GM12878 (cell line): ENCODE measurements at regions not wholly inside any gene's neighbourhood (a gene's known extent, or its start where the extent isn't known, plus 50 kb on each side); places are given as distances from the start of the nearest gene placed in this dataset.

Source experiments
- ATAC-seq: fragments of 200-7000 bp; cut with Tn5 transposase; 3 replicates; pipeline ENCODE4 v1.9.1; 2020; ENCODE audit warnings: mild to moderate bottlenecking, moderate library complexity
- BruUV-seq: library from RNA; stranded (reverse); fragments of 400-500 nt; replicated peaks from 2 replicates; lab custom pipeline; 2021; lab: Mats Ljungman, UMichigan
- CTCF ChIA-PET: fragments of 300-600 bp; sonication (Branson Sonifier 250); formaldehyde crosslinking; extraction: SDS; loops from one replicate; lab custom pipeline; 2021; ENCODE audit warnings: inconsistent platforms; lab: Yijun Ruan, JAX
- POLR2A ChIA-PET: fragments of 350-600 bp; formaldehyde crosslinking; extraction: SDS; loops from one replicate; lab custom pipeline; 2021; ENCODE audit warnings: inconsistent platforms; lab: Charles Lee
- RAD21 ChIA-PET: fragments of 300-600 bp; sonication (Branson Sonifier 250); formaldehyde crosslinking; loops from one replicate; lab custom pipeline; 2023; ENCODE audit warnings: antibody characterized with exemption; ENCODE audit not compliant: unreplicated experiment; lab: Charles Lee
- SMC1A ChIA-PET: fragments of 300-600 bp; sonication (Branson Sonifier 250); formaldehyde crosslinking; loops from one replicate; lab custom pipeline; 2023; ENCODE audit not compliant: unreplicated experiment, uncharacterized antibody; lab: Charles Lee
- DNase-seq: peaks from one replicate; pipeline ENCODE4 v3.0.0-alpha.2; 2011; ENCODE audit warnings: low read depth, low spot score
- FAIRE-seq: peaks from 3 replicates; lab custom pipeline; 2011; peaks lifted over from hg19 to GRCh38; lab: Jason Lieb, UNC
- H2AFZ ChIP-seq: 2 replicates; pipeline ENCODE4 v1.6.0; 2011; ENCODE audit warnings: low read depth, low read length, control low read depth; ENCODE audit not compliant: control insufficient read depth
- H3K27ac ChIP-seq: 2 replicates; pipeline ENCODE4 v1.5.1; 2011; ENCODE audit warnings: control low read depth; ENCODE audit not compliant: control insufficient read depth, insufficient read depth
- H3K27me3 ChIP-seq, 2 experiments: replicated peaks in 1 of 2; 2 replicates each; pipeline versions ENCODE4 v1.6.0 to v1.6.1; 2011; ENCODE audit warnings: low read length in 1 of 2; ENCODE audit not compliant: control insufficient read depth in 2 of 2, insufficient read depth in 2 of 2
- H3K36me3 ChIP-seq, 2 experiments: 2 replicates each; pipeline ENCODE4 v1.5.1; 2011; ENCODE audit warnings: low read length in 1 of 2; ENCODE audit not compliant: control insufficient read depth in 2 of 2, insufficient read depth in 2 of 2
- H3K4me1 ChIP-seq: 2 replicates; pipeline ENCODE4 v1.6.1; 2011; ENCODE audit warnings: mild to moderate bottlenecking, low read length, moderate library complexity, mixed read lengths; ENCODE audit not compliant: control insufficient read depth, insufficient read depth
- H3K4me2 ChIP-seq: 2 replicates; pipeline ENCODE4 v1.6.0; 2011; ENCODE audit warnings: control low read depth; ENCODE audit not compliant: control insufficient read depth, insufficient read depth
- H3K4me3 ChIP-seq: fragments of 200-600 bp; sonication (generic); 2 replicates; pipeline ENCODE4 v1.5.1; 2016
- H3K79me2 ChIP-seq: 2 replicates; pipeline ENCODE4 v1.6.0; 2011; ENCODE audit warnings: low read length; ENCODE audit not compliant: control insufficient read depth, insufficient read depth
- H3K9ac ChIP-seq: 2 replicates; pipeline ENCODE4 v1.8.0; 2011; ENCODE audit warnings: low read length, control low read depth, mixed read lengths; ENCODE audit not compliant: control insufficient read depth, insufficient read depth
- H3K9me3 ChIP-seq: replicated peaks from 3 replicates; pipeline ENCODE4 v1.5.1; 2011; ENCODE audit warnings: mild to moderate bottlenecking, low read length; ENCODE audit not compliant: control insufficient read depth, insufficient read depth
- H4K20me1 ChIP-seq: 2 replicates; pipeline ENCODE4 v1.6.0; 2011; ENCODE audit not compliant: control insufficient read depth, insufficient read depth
- BHLHE40 ChIP-seq, 2 experiments: fragments of 450-650 bp in 1 of 2; IDR thresholded peaks; 2 replicates each; pipeline ENCODE4 v1.6.1; 2011 to 2017; ENCODE audit warnings: low read depth in 2 of 2, borderline replicate concordance in 1 of 2, improper control_type of control experiment in 1 of 2, low read length in 1 of 2, mild to moderate bottlenecking in 1 of 2
- BRCA1 ChIP-seq: IDR thresholded peaks from 2 replicates; pipeline ENCODE4 v1.6.1; 2011; ENCODE audit warnings: low read depth, low read length, improper control_type of control experiment
- CBX3 ChIP-seq: fragments of 200-600 bp; sonication (generic); IDR thresholded peaks from 2 replicates; pipeline ENCODE4 v1.6.1; 2016; ENCODE audit warnings: low read depth, borderline replicate concordance
- CHD2 ChIP-seq: IDR thresholded peaks from 2 replicates; pipeline ENCODE4 v1.6.1; 2011; ENCODE audit warnings: low read depth, low read length, improper control_type of control experiment, borderline replicate concordance
- CREB1 ChIP-seq: IDR thresholded peaks from 2 replicates; pipeline ENCODE4 v1.6.1; 2012; ENCODE audit warnings: low read depth, mild to moderate bottlenecking, inconsistent platforms
- CREM ChIP-seq: IDR thresholded peaks from 2 replicates; pipeline ENCODE4 v1.6.1; 2014; ENCODE audit warnings: antibody characterized with exemption, low read depth
- DPF2 ChIP-seq: fragments of 450-650 bp; IDR thresholded peaks from 2 replicates; pipeline ENCODE4 v1.6.1; 2017; ENCODE audit warnings: mild to moderate bottlenecking
- E2F8 ChIP-seq: fragments of 450-650 bp; IDR thresholded peaks from 2 replicates; pipeline ENCODE4 v1.6.1; 2018; ENCODE audit warnings: mild to moderate bottlenecking, low read depth, moderate library complexity; ENCODE audit not compliant: partially characterized antibody
- ETV6 ChIP-seq, 2 experiments: fragments of 450-650 bp in 1 of 2; IDR thresholded peaks in 1 of 2; conservative IDR thresholded peaks in 1 of 2; 2 replicates each; pipeline ENCODE4 v1.6.1; 2014; ENCODE audit warnings: antibody characterized with exemption in 1 of 2, borderline replicate concordance in 1 of 2, low read depth in 1 of 2, mild to moderate bottlenecking in 1 of 2, moderate library complexity in 1 of 2
- IKZF2 ChIP-seq, 2 experiments: fragments of 450-650 bp; IDR thresholded peaks; 2 replicates each; pipeline ENCODE4 v1.6.1; 2017; ENCODE audit warnings: mild to moderate bottlenecking in 2 of 2, moderate library complexity in 2 of 2
- KAT2A ChIP-seq: conservative IDR thresholded peaks from 2 replicates; pipeline ENCODE4 v1.6.1; 2011; ENCODE audit warnings: low read depth, low read length; ENCODE audit not compliant: control insufficient read depth
- MXI1 ChIP-seq: fragments of 150-350 bp; IDR thresholded peaks from 2 replicates; pipeline ENCODE4 v1.6.1; 2011; ENCODE audit warnings: low read depth, mild to moderate bottlenecking, inconsistent platforms, low read length, improper control_type of control experiment
- NFIC ChIP-seq: IDR thresholded peaks from 2 replicates; pipeline ENCODE4 v1.6.1; 2012; ENCODE audit warnings: low read depth, mild to moderate bottlenecking, inconsistent platforms, low read length, moderate library complexity
- NFYA ChIP-seq: IDR thresholded peaks from 2 replicates; pipeline ENCODE4 v1.6.1; 2011; ENCODE audit warnings: low read depth, mild to moderate bottlenecking, low read length, improper control_type of control experiment, borderline replicate concordance
- NFYB ChIP-seq: IDR thresholded peaks from 2 replicates; pipeline ENCODE4 v1.6.1; 2011; ENCODE audit warnings: low read depth, mild to moderate bottlenecking, low read length, improper control_type of control experiment, moderate library complexity; ENCODE audit not compliant: insufficient read depth
- NR2C1 ChIP-seq: fragments of 450-650 bp; IDR thresholded peaks from 2 replicates; pipeline ENCODE4 v1.6.1; 2017; ENCODE audit warnings: antibody characterized with exemption, mild to moderate bottlenecking, moderate library complexity
- RB1 ChIP-seq: fragments of 450-650 bp; formaldehyde crosslinking; IDR thresholded peaks from 2 replicates; pipeline ENCODE4 v1.6.1; 2017; ENCODE audit warnings: mild to moderate bottlenecking, borderline replicate concordance
- SUPT20H ChIP-seq: IDR thresholded peaks from 2 replicates; pipeline ENCODE4 v1.6.1; 2011; ENCODE audit warnings: low read depth, mild to moderate bottlenecking, low read length, moderate library complexity, borderline replicate concordance; ENCODE audit not compliant: control insufficient read depth
- ZBTB33 ChIP-seq: fragments of 450-650 bp; IDR thresholded peaks from 2 replicates; pipeline ENCODE4 v1.6.1; 2017; ENCODE audit warnings: mild to moderate bottlenecking
- ZZZ3 ChIP-seq: IDR thresholded peaks from 2 replicates; pipeline ENCODE4 v1.6.1; 2011; ENCODE audit warnings: low read depth; ENCODE audit not compliant: control insufficient read depth, insufficient read length
- WGBS: methylation state at CpG from one replicate; pipeline ENCODE4 v1.1.6; 2016; ENCODE audit warnings: low lambda C conversion rate; ENCODE audit not compliant: insufficient replicate concordance, insufficient coverage; ENCODE audit errors: missing lambda C conversion rate; 5-methylcytosine and 5-hydroxymethylcytosine counted together
- in situ Hi-C: fragments of 300-500 bp; cut with MboI; formaldehyde crosslinking; loops from 9 replicates; pipeline ENCODE4 v1.14.3; 2018; ENCODE audit warnings: mixed read lengths
- intact Hi-C: fragments of 100-400 bp; cut with micrococcal nuclease; formaldehyde crosslinking; loops from one replicate; pipeline ENCODE4 v1.14.2; 2022; ENCODE audit not compliant: unreplicated experiment

GRCh38 chr17:69820876-69821473 lies 254.1 kb upstream of the KCNJ16 start:
- TF ChIP-seq NFYA (no peak), NFYB (no peak), CREB1 (no peak), DPF2 (no peak), E2F8 (no peak), BHLHE40 (IDR thresholded peaks at IDR 0.05; ENCODE audit: borderline replicate concordance in 1 of 2, low read depth in 2 of 2, low read length in 1 of 2) (no peak), NFIC (no peak), NR2C1 (no peak), CHD2 (no peak), BRCA1 (no peak), SUPT20H (no peak), KAT2A (no peak), CREM (no peak), RB1 (no peak), CBX3 (no peak), ZBTB33 (no peak), IKZF2 (IDR thresholded peaks at IDR 0.05) (no peak), MXI1 (no peak), ETV6 (conservative IDR thresholded peaks at IDR 0.05 in 1 of 2, IDR thresholded peaks at IDR 0.05 in 1 of 2; ENCODE audit: borderline replicate concordance in 1 of 2, low read depth in 1 of 2) (no peak), ZZZ3 (no peak)
- CTCF ChIA-PET, result interaction anchor here (1.2 kb wide), 1 partner anchor 211 kb away, joined by 3 read pairs; no protein-coding TSS in a partner anchor
- DNase-seq (no peak), FAIRE-seq (no peak), ATAC-seq (no peak)
- Histone ChIP-seq H2AFZ (no peak overlapping the region), H3K27me3 (no peaks in the 10 kb centered on the region), H3K4me3 (no peak overlapping the region), H3K9ac (no peak overlapping the region), H3K27ac (no peak overlapping the region), H3K4me2 (no peak overlapping the region), H4K20me1 (no peaks in the 10 kb centered on the region), H3K36me3 (no peaks in the 10 kb centered on the region), H3K79me2 (no peaks in the 10 kb centered on the region), H3K4me1 (no peaks in the 10 kb centered on the region), H3K9me3 (no peaks in the 10 kb centered on the region)
- in situ Hi-C loops, result no loop called here
- no TSS peak for BruUV-seq
- RAD21 ChIA-PET, result no interaction called here
- SMC1A ChIA-PET, result interaction anchor here (1.5 kb wide), 1 partner anchor 10 kb away, joined by 6 read pairs; no protein-coding TSS in a partner anchor
- POLR2A ChIA-PET, result no interaction called here
- 55% methylated on average over 6 of the region's 6 CpGs for WGBS
- intact Hi-C loops, result no loop called here
